ENCODE measurements at regions not wholly inside any gene's neighbourhood (a gene's known extent, or its start where the extent isn't known, plus 50 kb on each side); places are given as distances from the start of the nearest gene placed in this dataset.

- TF ChIP-seq CTCF (IDR thresholded peaks at IDR 0.05) (no peak), EZH2 (IDR thresholded peaks at IDR 0.05) (no peak), EZH2phosphoT487 (IDR thresholded peaks at IDR 0.05) (no peak)
These were observed 100.3 kb upstream of the C10orf90 start for GRCh38 chr10:126770809-126771208.

Measured in neural progenitor cell (in vitro differentiated cells).